Sigmoid colon (tissue), 4 donors: ENCODE measurements at regions not wholly inside any gene's neighbourhood (a gene's known extent, or its start where the extent isn't known, plus 50 kb on each side); places are given as distances from the start of the nearest gene placed in this dataset.

ENCODE experiments used
- EP300 ChIP-seq, 4 donors: sonication (generic); formaldehyde crosslinking; IDR thresholded peaks; one replicate each; pipeline ENCODE4 v1.6.1; 2017; ENCODE audit warnings: antibody characterized with exemption in 4 of 4
- POLR2A ChIP-seq, 2 donors: fragments of 450-650 bp; IDR thresholded peaks; one replicate each; pipeline ENCODE4 v1.6.1; 2016; ENCODE audit warnings: antibody characterized with exemption in 2 of 2, mild to moderate bottlenecking in 2 of 2, moderate library complexity in 2 of 2
- POLR2AphosphoS5 ChIP-seq, 4 donors: sonication (generic); formaldehyde crosslinking; IDR thresholded peaks; one replicate each; pipeline ENCODE4 v1.6.1; 2017; ENCODE audit warnings: antibody characterized with exemption in 4 of 4
- TF ChIP-seq, protein P1 (sequence below), 4 experiments: fragments of 450-650 bp in 3 of 4; fragments of 200-600 bp in 1 of 4; IDR thresholded peaks; one replicate each; pipeline ENCODE4 v1.5.1; 2016 to 2019; ENCODE audit warnings: antibody characterized with exemption in 4 of 4, mild to moderate bottlenecking in 3 of 4, moderate library complexity in 2 of 4

- TF ChIP-seq EP300 (IDR thresholded peaks at IDR 0.05) (no peak), POLR2AphosphoS5 (IDR thresholded peaks at IDR 0.05) (no peak), POLR2A (IDR thresholded peaks at IDR 0.05) (no peak)
- TF ChIP-seq, protein P1, sequence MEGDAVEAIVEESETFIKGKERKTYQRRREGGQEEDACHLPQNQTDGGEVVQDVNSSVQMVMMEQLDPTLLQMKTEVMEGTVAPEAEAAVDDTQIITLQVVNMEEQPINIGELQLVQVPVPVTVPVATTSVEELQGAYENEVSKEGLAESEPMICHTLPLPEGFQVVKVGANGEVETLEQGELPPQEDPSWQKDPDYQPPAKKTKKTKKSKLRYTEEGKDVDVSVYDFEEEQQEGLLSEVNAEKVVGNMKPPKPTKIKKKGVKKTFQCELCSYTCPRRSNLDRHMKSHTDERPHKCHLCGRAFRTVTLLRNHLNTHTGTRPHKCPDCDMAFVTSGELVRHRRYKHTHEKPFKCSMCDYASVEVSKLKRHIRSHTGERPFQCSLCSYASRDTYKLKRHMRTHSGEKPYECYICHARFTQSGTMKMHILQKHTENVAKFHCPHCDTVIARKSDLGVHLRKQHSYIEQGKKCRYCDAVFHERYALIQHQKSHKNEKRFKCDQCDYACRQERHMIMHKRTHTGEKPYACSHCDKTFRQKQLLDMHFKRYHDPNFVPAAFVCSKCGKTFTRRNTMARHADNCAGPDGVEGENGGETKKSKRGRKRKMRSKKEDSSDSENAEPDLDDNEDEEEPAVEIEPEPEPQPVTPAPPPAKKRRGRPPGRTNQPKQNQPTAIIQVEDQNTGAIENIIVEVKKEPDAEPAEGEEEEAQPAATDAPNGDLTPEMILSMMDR (IDR thresholded peaks at IDR 0.05), result no peak
These were observed 584.9 kb downstream of the TMEM182 start for GRCh38 chr2:103346780-103347179.
